ENCODE measurements at regions not wholly inside any gene's neighbourhood (a gene's known extent, or its start where the extent isn't known, plus 50 kb on each side); places are given as distances from the start of the nearest gene placed in this dataset.

DNA sequence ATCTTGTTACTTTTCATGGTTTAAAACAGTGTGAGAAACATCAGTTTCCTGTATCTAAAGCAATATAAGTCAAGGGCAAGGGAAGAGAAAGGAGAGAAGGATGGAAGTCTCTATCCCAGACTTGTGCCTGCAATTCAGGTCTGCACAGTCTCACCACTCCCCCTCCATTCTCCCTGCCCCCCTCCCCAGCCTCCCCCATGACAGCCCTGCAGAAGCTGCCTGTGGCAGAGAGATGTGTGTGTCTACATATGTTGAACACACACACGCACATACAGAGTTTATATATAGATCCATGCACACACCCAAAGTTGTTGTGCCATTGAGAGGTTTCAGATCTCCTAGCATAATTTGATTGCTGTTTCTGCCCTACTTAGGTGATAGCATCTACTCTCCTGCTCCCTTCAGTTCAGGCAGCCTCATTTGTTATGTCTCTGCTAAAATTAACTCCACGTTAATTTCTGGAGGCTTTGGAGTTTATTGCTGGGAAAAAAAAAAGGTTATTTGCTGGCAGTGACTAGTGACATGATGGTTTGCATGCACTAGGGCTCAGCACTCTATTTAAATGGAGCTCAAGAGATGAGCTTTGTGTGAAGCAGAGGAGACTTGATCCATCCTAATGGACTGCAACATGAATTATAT is 124.9 kb upstream of the SMYD2 start:
- TF ChIP-seq POLR2A (IDR thresholded peaks at IDR 0.05; ENCODE audit: low read depth) = no peak
- 27% methylated on average over 2 of the region's 2 CpGs for WGBS
- no peaks in the 10 kb centered on the region for H3K4me1 ChIP-seq
- H3K9me3 ChIP-seq = no peaks in the 10 kb centered on the region
- H3K27me3 ChIP-seq = peaks cover 0 to 6% (median 0%) of the 10 kb centered on the region in 4 donors
- intact Hi-C loops (cut with DNase I) = no loop called here
- no peak for DNase-seq (ENCODE audit: extremely low spot score)
- no peaks in the 10 kb centered on the region for H3K36me3 ChIP-seq
- no peak overlapping the region for H3K4me3 ChIP-seq
- no peak overlapping the region for H3K27ac ChIP-seq (replicated peaks in 1 of 4)

DNA sequence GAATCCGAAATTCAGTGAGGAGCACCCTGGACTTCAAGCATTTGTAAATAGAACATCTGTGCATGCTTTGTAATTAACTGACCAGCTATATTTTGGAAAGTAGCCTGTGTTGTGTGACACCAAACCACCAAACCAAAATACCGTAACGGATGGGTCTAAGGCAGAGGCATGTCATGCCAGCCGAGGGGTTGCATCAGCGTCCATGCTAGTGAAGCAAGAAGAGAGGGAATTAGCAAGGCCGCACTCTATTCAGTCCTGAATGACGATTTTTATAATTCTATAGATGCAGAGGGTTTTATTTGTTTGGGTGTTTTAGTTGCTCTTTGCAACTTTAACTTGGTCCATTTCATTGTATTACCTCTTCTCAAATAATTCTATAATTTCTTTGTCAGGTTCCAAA is 116.8 kb upstream of the SMYD2 start:
- H3K9me3 ChIP-seq = no peaks in the 10 kb centered on the region
- no peak overlapping the region for H3K27ac ChIP-seq (replicated peaks in 1 of 4)
- no peak overlapping the region for H3K4me3 ChIP-seq
- no peak for DNase-seq (ENCODE audit: extremely low spot score)
- peaks cover 0 to 5% (median 0%) of the 10 kb centered on the region in 4 donors for H3K27me3 ChIP-seq
- 82% methylated on average over 7 of the region's 7 CpGs for WGBS
- intact Hi-C loops (cut with DNase I) = no loop called here
- TF ChIP-seq, protein P1, sequence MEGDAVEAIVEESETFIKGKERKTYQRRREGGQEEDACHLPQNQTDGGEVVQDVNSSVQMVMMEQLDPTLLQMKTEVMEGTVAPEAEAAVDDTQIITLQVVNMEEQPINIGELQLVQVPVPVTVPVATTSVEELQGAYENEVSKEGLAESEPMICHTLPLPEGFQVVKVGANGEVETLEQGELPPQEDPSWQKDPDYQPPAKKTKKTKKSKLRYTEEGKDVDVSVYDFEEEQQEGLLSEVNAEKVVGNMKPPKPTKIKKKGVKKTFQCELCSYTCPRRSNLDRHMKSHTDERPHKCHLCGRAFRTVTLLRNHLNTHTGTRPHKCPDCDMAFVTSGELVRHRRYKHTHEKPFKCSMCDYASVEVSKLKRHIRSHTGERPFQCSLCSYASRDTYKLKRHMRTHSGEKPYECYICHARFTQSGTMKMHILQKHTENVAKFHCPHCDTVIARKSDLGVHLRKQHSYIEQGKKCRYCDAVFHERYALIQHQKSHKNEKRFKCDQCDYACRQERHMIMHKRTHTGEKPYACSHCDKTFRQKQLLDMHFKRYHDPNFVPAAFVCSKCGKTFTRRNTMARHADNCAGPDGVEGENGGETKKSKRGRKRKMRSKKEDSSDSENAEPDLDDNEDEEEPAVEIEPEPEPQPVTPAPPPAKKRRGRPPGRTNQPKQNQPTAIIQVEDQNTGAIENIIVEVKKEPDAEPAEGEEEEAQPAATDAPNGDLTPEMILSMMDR (IDR thresholded peaks at IDR 0.05) = no peak
- TF ChIP-seq POLR2A (IDR thresholded peaks at IDR 0.05; ENCODE audit: low read depth) = no peak
- no peak for TF ChIP-seq EP300 (IDR thresholded peaks at IDR 0.05)
- no peak for TF ChIP-seq POLR2AphosphoS5 (IDR thresholded peaks at IDR 0.05)
- H3K4me1 ChIP-seq = no peaks in the 10 kb centered on the region
- no peaks in the 10 kb centered on the region for H3K36me3 ChIP-seq

DNA sequence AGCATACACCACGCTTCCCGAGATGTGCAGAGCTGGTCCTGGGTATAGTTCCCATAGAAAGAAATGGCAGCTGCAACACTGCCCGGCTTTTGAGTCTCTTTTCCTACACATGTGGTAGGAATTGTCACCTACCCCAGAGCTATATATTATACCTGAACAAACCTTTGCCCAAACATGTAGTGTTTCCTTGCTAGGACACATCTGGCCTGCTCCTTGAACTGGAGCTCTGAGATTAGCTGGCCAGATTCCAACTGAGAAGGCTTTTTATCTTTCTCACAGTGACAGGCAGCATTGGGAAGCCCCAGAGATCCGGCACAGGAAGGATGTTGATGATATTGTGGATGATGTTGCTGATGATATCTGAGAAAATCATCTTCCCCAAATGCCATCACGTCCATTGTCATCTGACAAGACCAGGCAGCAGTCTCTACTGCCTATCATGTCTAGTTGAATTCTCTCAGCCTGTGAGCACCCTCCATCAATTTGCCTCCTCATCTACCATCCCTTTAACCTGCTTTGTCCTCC is 115.0 kb upstream of the SMYD2 start:
- no peaks in the 10 kb centered on the region for H3K4me1 ChIP-seq
- H3K27me3 ChIP-seq = peaks cover 0 to 5% (median 0%) of the 10 kb centered on the region in 4 donors

DNA sequence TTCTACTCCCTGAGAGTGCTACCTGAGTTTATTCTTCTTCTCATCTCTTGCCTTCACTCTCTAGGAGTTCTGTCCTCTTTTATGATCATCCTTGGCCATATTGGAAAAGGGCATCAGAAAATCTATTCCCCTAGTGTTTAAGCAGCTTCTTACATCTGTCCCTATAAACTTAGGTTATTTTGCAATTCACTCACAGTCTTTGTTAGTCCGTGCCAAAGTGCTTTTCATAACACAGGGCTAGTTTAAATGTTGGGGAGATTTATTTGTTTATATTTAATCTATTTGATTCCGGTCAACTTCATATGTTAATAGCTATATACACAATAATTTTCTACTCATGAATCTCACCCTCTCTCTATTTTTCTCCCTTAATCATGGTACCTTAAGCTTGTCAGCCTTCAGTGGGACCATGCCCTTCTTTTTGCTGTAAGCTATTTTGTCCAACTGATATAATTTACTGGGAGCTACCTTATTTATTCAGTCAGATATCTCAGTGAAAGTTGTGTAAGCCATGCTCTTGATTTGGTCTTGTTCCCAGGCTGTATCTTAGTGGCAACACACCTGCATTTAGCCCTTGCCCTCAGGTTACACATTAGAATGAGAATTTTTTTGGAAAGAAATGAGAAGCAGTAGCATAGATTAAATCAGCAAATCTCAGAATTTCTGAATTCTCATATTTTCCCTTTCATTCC is 106.3 kb upstream of the SMYD2 start:
- no peaks in the 10 kb centered on the region for H3K36me3 ChIP-seq

More for the DNA sequence above, 115.0 kb upstream of the SMYD2 start:
- H3K27ac ChIP-seq (replicated peaks in 1 of 4) = no peak overlapping the region
- no peak overlapping the region for H3K4me3 ChIP-seq
- WGBS = 69% methylated on average over 5 of the region's 5 CpGs
- intact Hi-C loops (cut with DNase I) = no loop called here
- DNase-seq (ENCODE audit: extremely low spot score) = no peak
- no peaks in the 10 kb centered on the region for H3K36me3 ChIP-seq
- no peaks in the 10 kb centered on the region for H3K9me3 ChIP-seq
- TF ChIP-seq EP300 (IDR thresholded peaks at IDR 0.05) (no peak), POLR2AphosphoS5 (IDR thresholded peaks at IDR 0.05) (no peak), POLR2A (IDR thresholded peaks at IDR 0.05; ENCODE audit: low read depth) (no peak)
- TF ChIP-seq, protein P1 (IDR thresholded peaks at IDR 0.05) = no peak

DNA sequence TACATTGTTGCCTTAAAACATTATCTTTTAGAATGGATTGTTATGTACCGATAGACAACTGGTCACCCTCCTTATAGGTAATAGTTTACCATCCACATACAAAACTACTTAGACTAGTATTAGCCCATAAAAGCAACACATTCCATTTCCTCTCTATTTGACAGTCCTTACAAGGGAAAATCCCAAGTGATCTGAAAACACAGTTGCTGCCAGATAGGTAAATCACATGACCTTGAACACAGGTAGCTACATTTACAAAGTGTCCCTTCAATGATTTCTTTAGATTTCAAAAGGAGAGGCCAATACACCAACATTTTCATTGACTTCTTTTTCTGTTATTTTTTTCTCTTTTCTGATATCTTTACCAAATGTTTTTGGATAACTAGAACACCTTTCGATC is 102.9 kb upstream of the SMYD2 start:
- no peak overlapping the region for H3K4me3 ChIP-seq
- no peak overlapping the region for H3K27ac ChIP-seq (replicated peaks in 1 of 4)
- H3K36me3 ChIP-seq = no peaks in the 10 kb centered on the region
- DNase-seq (ENCODE audit: extremely low spot score) = no peak
- no peaks in the 10 kb centered on the region for H3K4me1 ChIP-seq
- H3K27me3 ChIP-seq = peaks cover 0 to 11% (median 0%) of the 10 kb centered on the region in 4 donors
- H3K9me3 ChIP-seq = peaks cover 0 to 14% (median 5%) of the 10 kb centered on the region in 4 donors
- intact Hi-C loops (cut with DNase I) = no loop called here
- TF ChIP-seq POLR2A (IDR thresholded peaks at IDR 0.05; ENCODE audit: low read depth) (no peak), EP300 (IDR thresholded peaks at IDR 0.05) (no peak), POLR2AphosphoS5 (IDR thresholded peaks at IDR 0.05) (no peak)
- TF ChIP-seq, protein P1 (IDR thresholded peaks at IDR 0.05) = no peak
- WGBS = 89% methylated on average over 2 of the region's 2 CpGs

More for the DNA sequence above, 106.3 kb upstream of the SMYD2 start:
- peaks cover 0 to 5% (median 0%) of the 10 kb centered on the region in 4 donors for H3K27me3 ChIP-seq
- H3K27ac ChIP-seq (replicated peaks in 1 of 4) = no peak overlapping the region
- 55% methylated on average over 2 of the region's 2 CpGs for WGBS
- TF ChIP-seq, protein P1 (IDR thresholded peaks at IDR 0.05) = no peak
- TF ChIP-seq EP300 (IDR thresholded peaks at IDR 0.05) = no peak
- no peak for TF ChIP-seq POLR2A (IDR thresholded peaks at IDR 0.05; ENCODE audit: low read depth)
- TF ChIP-seq POLR2AphosphoS5 (IDR thresholded peaks at IDR 0.05) = no peak
- H3K9me3 ChIP-seq = peaks cover 0 to 2% (median 0%) of the 10 kb centered on the region in 4 donors
- no peak overlapping the region for H3K4me3 ChIP-seq
- H3K4me1 ChIP-seq = no peaks in the 10 kb centered on the region
- no peak for DNase-seq (ENCODE audit: extremely low spot score)
- intact Hi-C loops (cut with DNase I) = no loop called here

Data from esophagus muscularis mucosa (tissue), 4 donors.